Aorta (tissue), 5 donors: ENCODE measurements at regions not wholly inside any gene's neighbourhood (a gene's known extent, or its start where the extent isn't known, plus 50 kb on each side); places are given as distances from the start of the nearest gene placed in this dataset.

Experiments
- ATAC-seq: fragments of 200-7000 bp; cut with Tn5 transposase; one replicate; pipeline ENCODE4 v1.9.1; 2022; ENCODE audit warnings: moderate library complexity; ENCODE audit not compliant: low FRiP score
- DNase-seq, 2 donors: peaks; one replicate each; pipeline ENCODE4 v3.0.0-alpha.2; 2020
- H3K27ac ChIP-seq, 2 donors: one replicate each; pipeline ENCODE4 v1.5.1; 2013; ENCODE audit warnings: low read length in 2 of 2, mild to moderate bottlenecking in 2 of 2, moderate library complexity in 2 of 2, control low read depth in 1 of 2, inconsistent platforms in 1 of 2, low read depth in 1 of 2
- H3K27me3 ChIP-seq, 2 donors: one replicate each; pipeline ENCODE4 v1.6.1; 2013; ENCODE audit warnings: control low read depth in 1 of 2, low read length in 1 of 2, mild to moderate bottlenecking in 1 of 2, moderate library complexity in 1 of 2; ENCODE audit not compliant: insufficient read depth in 2 of 2, control insufficient read depth in 1 of 2
- H3K36me3 ChIP-seq, 2 donors: one replicate each; pipeline ENCODE4 v1.6.1; 2013; ENCODE audit warnings: control low read depth in 1 of 2, low read length in 1 of 2, mild to moderate bottlenecking in 1 of 2; ENCODE audit not compliant: insufficient read depth in 2 of 2, control insufficient read depth in 1 of 2
- H3K4me1 ChIP-seq, 2 donors: one replicate each; pipeline ENCODE4 v1.6.1; 2013; ENCODE audit warnings: low read length in 2 of 2, control low read depth in 1 of 2, mild to moderate bottlenecking in 1 of 2, moderate library complexity in 1 of 2; ENCODE audit not compliant: insufficient read depth in 2 of 2, control insufficient read depth in 1 of 2
- H3K4me3 ChIP-seq, 2 donors: one replicate each; pipeline ENCODE4 v1.5.1; 2013; ENCODE audit warnings: low read length in 2 of 2, control low read depth in 1 of 2, mild to moderate bottlenecking in 1 of 2
- H3K9me3 ChIP-seq: one replicate; pipeline ENCODE4 v1.6.1; 2013; ENCODE audit warnings: mild to moderate bottlenecking, low read length; ENCODE audit not compliant: control insufficient read depth
- WGBS, 2 donors: extraction: QIAGEN DNeasy Blood & Tissue Kit; methylation state at CpG; one replicate each; pipeline ENCODE4 v1.1.7; 2013; 5-methylcytosine and 5-hydroxymethylcytosine counted together
- intact Hi-C, 2 donors: fragments of 100-400 bp; cut with DNase I; formaldehyde crosslinking; loops; one replicate each; pipeline versions ENCODE4 v1.14.2 to v1.15.0; 2022
- donor health status: healthy with polysubstance abuse.
- donor health status: Bipolar disorder and iron deficiency.
- donor health status: DM: no; HTN: no; CAD: no.
- donor health status: DM: no; HTN: no; CAD: no.
- donor health status: DM: yes; HTN: yes; CAD: no.

DNA sequence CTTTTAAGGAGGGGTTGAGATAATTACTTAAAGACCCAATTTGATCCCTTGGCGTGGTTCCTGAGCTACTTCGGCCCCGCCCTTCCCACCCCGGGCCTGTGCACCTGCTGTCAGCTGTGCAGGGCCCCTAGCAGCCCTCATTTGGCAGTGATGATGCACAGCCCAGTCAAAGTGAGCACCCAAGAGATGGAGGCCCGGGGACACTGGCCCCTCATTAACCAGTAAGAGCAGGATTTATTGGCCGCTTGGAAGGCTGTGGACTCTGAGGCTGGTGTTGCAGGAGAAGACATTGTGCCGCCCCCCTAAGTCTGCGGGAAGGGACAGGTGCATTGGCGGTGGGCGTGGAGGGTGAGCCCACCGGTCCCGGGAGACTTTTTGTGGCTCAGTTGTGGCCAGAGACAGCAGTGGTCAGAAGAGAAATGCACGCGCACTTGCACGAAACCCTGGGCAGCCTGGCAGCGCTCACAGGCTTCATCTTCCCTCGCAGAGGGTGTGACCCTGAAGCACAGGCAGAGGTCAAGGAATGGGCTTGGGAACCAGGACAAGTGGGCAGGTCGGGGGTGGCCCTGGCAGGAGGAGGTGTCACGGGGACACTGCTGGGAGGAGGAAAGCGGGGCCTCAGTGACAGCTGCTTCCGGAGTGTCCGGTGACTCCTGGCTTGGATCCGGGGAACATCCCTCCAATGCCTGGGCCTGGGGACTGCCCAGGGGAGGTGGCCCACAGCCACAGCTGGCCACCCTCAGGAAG, 74.0 kb upstream of the RXRA start:
- intact Hi-C loops, result no loop called here
- Histone ChIP-seq H3K4me1 (no peaks in the 10 kb centered on the region), H3K36me3 (no peaks in the 10 kb centered on the region), H3K9me3 (peaks cover 7% of the 10 kb centered on the region), H3K4me3 (no peak overlapping the region), H3K27ac (no peak overlapping the region), H3K27me3 (no peaks in the 10 kb centered on the region)
- DNase-seq (no peak), ATAC-seq (no peak)
- WGBS, 2 donors, result 92 to 93% methylated on average over 23 of the region's 23 CpGs

GRCh38 chr9:134253606-134254205, 72.5 kb upstream of the RXRA start:
- Histone ChIP-seq H3K4me3 (no peak overlapping the region), H3K27me3 (no peaks in the 10 kb centered on the region), H3K36me3 (no peaks in the 10 kb centered on the region), H3K27ac (no peak overlapping the region), H3K9me3 (peaks cover 4% of the 10 kb centered on the region), H3K4me1 (no peaks in the 10 kb centered on the region)
- intact Hi-C loops, result no loop called here
- DNase-seq, result no peak
- no peak for ATAC-seq
- 33 to 42% methylated on average over 4 of the region's 4 CpGs for WGBS, 2 donors

DNA sequence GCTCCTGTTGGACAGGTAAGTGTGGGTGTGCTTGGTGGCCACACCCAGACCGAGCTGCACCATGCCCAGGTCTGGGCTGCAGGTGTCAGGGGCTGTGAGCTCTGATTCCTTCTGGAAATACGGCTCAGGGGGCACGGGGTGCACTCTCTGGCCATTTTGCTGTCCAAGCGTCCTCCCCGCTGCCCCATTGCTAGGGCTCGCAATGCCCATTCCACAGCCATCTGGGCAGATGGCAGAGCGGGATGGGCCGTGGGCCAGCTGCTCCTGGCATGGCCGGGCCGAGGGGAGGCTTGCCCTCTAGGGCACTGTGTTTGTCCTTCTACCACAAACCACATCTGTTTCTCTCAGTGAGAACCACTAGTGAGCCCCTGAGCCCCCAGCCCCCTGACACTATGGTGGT, 67.9 kb upstream of the RXRA start:
- H3K9me3 ChIP-seq, result no peaks in the 10 kb centered on the region
- no peak overlapping the region for H3K4me3 ChIP-seq
- H3K27me3 ChIP-seq, result no peaks in the 10 kb centered on the region
- intact Hi-C loops, result no loop called here
- DNase-seq, result no peak
- WGBS, 2 donors, result 48 to 55% methylated on average over 10 of the region's 10 CpGs
- no peaks in the 10 kb centered on the region for H3K36me3 ChIP-seq
- H3K27ac ChIP-seq, result no peak overlapping the region
- ATAC-seq, result no peak
- no peaks in the 10 kb centered on the region for H3K4me1 ChIP-seq

- no peak for DNase-seq
- Histone ChIP-seq H3K4me1 (no peaks in the 10 kb centered on the region), H3K9me3 (no peaks in the 10 kb centered on the region), H3K4me3 (no peak overlapping the region), H3K27me3 (no peaks in the 10 kb centered on the region), H3K36me3 (no peaks in the 10 kb centered on the region), H3K27ac (no peak overlapping the region)
- WGBS, 2 donors, result 59 to 64% methylated on average over 11 of the region's 11 CpGs
- intact Hi-C loops, result no loop called here
- no peak for ATAC-seq
These were observed 67.3 kb upstream of the RXRA start for GRCh38 chr9:134258828-134259546.

GRCh38 chr9:134259708-134260107, 66.5 kb upstream of the RXRA start:
- Histone ChIP-seq H3K4me3 (no peak overlapping the region), H3K27ac (no peak overlapping the region), H3K4me1 (no peaks in the 10 kb centered on the region), H3K36me3 (no peaks in the 10 kb centered on the region), H3K27me3 (no peaks in the 10 kb centered on the region), H3K9me3 (no peaks in the 10 kb centered on the region)
- no peak for ATAC-seq
- intact Hi-C loops, result no loop called here
- DNase-seq, result no peak
- 97 to 98% methylated on average over 14 of the region's 14 CpGs for WGBS, 2 donors

- no peaks in the 10 kb centered on the region for H3K9me3 ChIP-seq
- ATAC-seq, result no peak
- WGBS, 2 donors, result 92 to 94% methylated on average over 18 of the region's 18 CpGs
These were observed 65.5 kb upstream of the RXRA start for GRCh38 chr9:134260801-134261200.

GRCh38 chr9:134262035-134262434, 64.2 kb upstream of the RXRA start:
- Histone ChIP-seq H3K9me3 (no peaks in the 10 kb centered on the region), H3K36me3 (no peaks in the 10 kb centered on the region), H3K4me3 (no peak overlapping the region), H3K27ac (no peak overlapping the region), H3K27me3 (no peaks in the 10 kb centered on the region), H3K4me1 (no peaks in the 10 kb centered on the region)
- 94 to 95% methylated on average over 10 of the region's 10 CpGs for WGBS, 2 donors
- intact Hi-C loops, result no loop called here
- DNase-seq (no peak), ATAC-seq (no peak)

More at GRCh38 chr9:134260801-134261200, 65.5 kb upstream of the RXRA start:
- Histone ChIP-seq H3K4me3 (no peak overlapping the region), H3K4me1 (no peaks in the 10 kb centered on the region), H3K36me3 (no peaks in the 10 kb centered on the region), H3K27me3 (no peaks in the 10 kb centered on the region), H3K27ac (no peak overlapping the region)
- intact Hi-C loops, result no loop called here
- no peak for DNase-seq

DNA sequence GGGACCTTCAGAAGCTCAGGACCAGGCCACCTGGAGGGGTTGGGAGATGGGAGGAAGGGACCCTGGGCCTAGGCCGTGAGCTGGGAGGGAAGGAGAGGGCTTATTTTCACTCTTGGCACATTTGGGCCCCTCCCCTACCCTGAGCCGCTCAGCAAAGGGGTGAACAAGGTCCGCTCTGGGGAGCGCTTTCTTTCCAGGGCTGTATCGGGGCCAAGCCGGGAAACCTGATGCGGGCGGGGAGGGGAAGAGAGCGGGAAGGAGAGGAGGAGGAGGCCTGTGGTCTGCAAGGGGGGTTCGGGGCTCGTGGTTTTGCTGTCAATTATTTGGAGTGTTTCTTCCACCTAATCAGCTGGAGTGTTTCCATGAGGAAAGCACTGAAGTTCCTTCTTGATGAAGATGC, 62.7 kb upstream of the RXRA start:
- no peak overlapping the region for H3K27ac ChIP-seq
- whole genome bisulfite sequencing, 2 donors, result 29 to 43% methylated on average over 11 of the region's 11 CpGs
- no peak overlapping the region for H3K4me3 ChIP-seq
- no peak for ATAC-seq
- H3K36me3 ChIP-seq, result no peaks in the 10 kb centered on the region
- H3K9me3 ChIP-seq, result no peaks in the 10 kb centered on the region
- intact Hi-C loops, result no loop called here
- no peaks in the 10 kb centered on the region for H3K27me3 ChIP-seq
- no peak for DNase-seq
- H3K4me1 ChIP-seq, result no peaks in the 10 kb centered on the region

GRCh38 chr9:134264169-134264568, 62.1 kb upstream of the RXRA start:
- 81% methylated on average over 11 of the region's 11 CpGs for WGBS, 2 donors
- Histone ChIP-seq H3K9me3 (no peaks in the 10 kb centered on the region), H3K27ac (no peak overlapping the region), H3K27me3 (no peaks in the 10 kb centered on the region), H3K4me1 (no peaks in the 10 kb centered on the region), H3K36me3 (no peaks in the 10 kb centered on the region), H3K4me3 (no peak overlapping the region)
- intact Hi-C loops, result no loop called here
- ATAC-seq, result no peak
- no peak for DNase-seq
